Neural progenitor cell (in vitro differentiated cells): ENCODE measurements at regions not wholly inside any gene's neighbourhood (a gene's known extent, or its start where the extent isn't known, plus 50 kb on each side); places are given as distances from the start of the nearest gene placed in this dataset.

ENCODE experiments used
- DNase-seq: peaks from one replicate; pipeline ENCODE4 v3.0.0-alpha.2; 2016; ENCODE audit warnings: low spot score
- H2AFZ ChIP-seq: fragments of 200-600 bp; sonication (generic); replicated peaks from 2 replicates; pipeline ENCODE4 v1.6.1; 2016; ENCODE audit warnings: antibody characterized with exemption
- H3F3A ChIP-seq: fragments of 200-600 bp; sonication (generic); 2 replicates; pipeline ENCODE4 v1.6.1; 2016; ENCODE audit warnings: antibody characterized with exemption, low read depth
- H3K27ac ChIP-seq: fragments of 200-600 bp; sonication (generic); 2 replicates; pipeline ENCODE4 v1.5.1; 2016; ENCODE audit warnings: mild to moderate bottlenecking
- H3K27me3 ChIP-seq: fragments of 200-600 bp; sonication (generic); 2 replicates; pipeline ENCODE4 v1.6.1; 2016; ENCODE audit warnings: mild to moderate bottlenecking, moderate library complexity
- H3K36me3 ChIP-seq: fragments of 200-600 bp; sonication (generic); 2 replicates; pipeline ENCODE4 v1.5.1; 2016
- H3K4me1 ChIP-seq: fragments of 200-600 bp; sonication (generic); 2 replicates; pipeline ENCODE4 v1.6.1; 2016; ENCODE audit warnings: mixed run types
- H3K4me2 ChIP-seq: fragments of 200-600 bp; sonication (generic); 2 replicates; pipeline ENCODE4 v1.6.1; 2016
- H3K4me3 ChIP-seq: fragments of 200-600 bp; sonication (generic); 2 replicates; pipeline ENCODE4 v1.5.1; 2016
- H3K79me2 ChIP-seq: fragments of 200-600 bp; sonication (generic); 2 replicates; pipeline ENCODE4 v1.6.1; 2016; ENCODE audit warnings: low read depth
- H3K9ac ChIP-seq: fragments of 200-600 bp; sonication (generic); 2 replicates; pipeline ENCODE4 v1.6.1; 2016
- H3K9me3 ChIP-seq: fragments of 200-600 bp; sonication (generic); 2 replicates; pipeline ENCODE4 v1.5.1; 2016; ENCODE audit warnings: low read depth
- H4K20me1 ChIP-seq: fragments of 200-600 bp; sonication (generic); 2 replicates; pipeline ENCODE4 v1.6.1; 2016; ENCODE audit warnings: low read depth
- H3K27ac Mint-ChIP-seq: 3 replicates; pipeline ENCODE4 v1.8.0; 2021; ENCODE audit warnings: mixed read lengths
- H3K27me3 Mint-ChIP-seq: 2 replicates; pipeline ENCODE4 v1.8.0; 2022; ENCODE audit warnings: low read depth, mild to moderate bottlenecking, inconsistent platforms, moderate library complexity, mixed read lengths; ENCODE audit not compliant: insufficient read depth
- H3K36me3 Mint-ChIP-seq: 3 replicates; pipeline ENCODE4 v1.8.0; 2021; ENCODE audit warnings: mixed read lengths
- H3K4me1 Mint-ChIP-seq: 3 replicates; pipeline ENCODE4 v1.8.0; 2021; ENCODE audit warnings: mixed read lengths
- H3K4me3 Mint-ChIP-seq: 3 replicates; pipeline ENCODE4 v1.8.0; 2021; ENCODE audit warnings: mild to moderate bottlenecking, moderate library complexity, mixed read lengths
- H3K9me3 Mint-ChIP-seq: 3 replicates; pipeline ENCODE4 v1.8.0; 2020; ENCODE audit warnings: mixed read lengths
- EZH2 ChIP-seq: fragments of 200-600 bp; sonication (generic); IDR thresholded peaks from 2 replicates; pipeline ENCODE4 v1.6.1; 2017; ENCODE audit warnings: antibody characterized with exemption, mild to moderate bottlenecking, moderate library complexity
- EZH2phosphoT487 ChIP-seq: fragments of 200-600 bp; sonication (generic); IDR thresholded peaks from 2 replicates; pipeline ENCODE4 v1.6.1; 2017; ENCODE audit warnings: antibody characterized with exemption
- TF ChIP-seq, protein P1 (sequence below): fragments of 200-600 bp; sonication (generic); IDR thresholded peaks from 2 replicates; pipeline ENCODE4 v1.5.1; 2017; ENCODE audit warnings: antibody characterized with exemption, mild to moderate bottlenecking

DNA sequence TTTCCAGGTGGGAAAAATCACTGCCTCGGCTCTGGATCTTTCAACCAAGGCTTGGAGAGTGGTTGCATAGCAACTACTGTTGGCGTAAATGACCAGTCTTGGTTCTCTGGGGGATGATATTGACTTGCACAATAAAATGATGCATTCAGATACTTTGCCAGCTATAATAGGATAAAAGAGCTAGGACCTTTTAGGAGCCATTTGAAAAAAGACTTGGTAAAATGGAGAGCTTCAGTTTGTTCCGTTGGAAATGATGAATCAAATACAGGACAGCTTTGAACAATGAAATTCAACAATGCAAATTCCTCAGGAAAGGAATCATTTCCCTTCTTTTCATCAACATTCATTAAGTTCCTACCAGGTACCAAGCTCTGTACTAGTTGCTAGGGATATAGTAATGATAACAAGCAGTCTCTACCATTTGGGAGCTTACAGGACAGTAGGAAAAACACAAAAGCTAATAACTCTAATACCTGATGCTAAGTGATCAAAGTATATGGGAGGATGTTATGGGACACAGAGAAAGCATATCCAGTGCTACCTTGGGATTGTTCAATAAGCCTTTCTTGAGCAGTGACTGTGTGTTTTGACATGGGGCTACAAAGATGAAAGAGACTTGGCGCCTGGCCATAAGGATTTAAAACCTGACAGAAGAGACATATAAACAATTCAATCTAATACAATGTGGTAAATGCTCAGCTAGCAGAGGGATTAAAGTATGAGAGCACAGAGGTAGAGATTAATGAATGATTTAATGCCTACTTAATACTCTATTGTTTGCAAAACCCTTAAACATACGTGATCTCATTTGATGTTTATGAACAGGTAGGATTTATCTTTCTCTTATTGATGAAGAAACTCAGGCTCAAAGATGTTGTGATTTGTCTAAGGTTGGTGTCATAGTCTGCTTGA is 110.7 kb downstream of the QPCT start:
- no peaks in the 10 kb centered on the region for H3K9me3 Mint-ChIP-seq
- no peak overlapping the region for H3K27ac Mint-ChIP-seq
- H4K20me1 ChIP-seq, result no peaks in the 10 kb centered on the region

DNA sequence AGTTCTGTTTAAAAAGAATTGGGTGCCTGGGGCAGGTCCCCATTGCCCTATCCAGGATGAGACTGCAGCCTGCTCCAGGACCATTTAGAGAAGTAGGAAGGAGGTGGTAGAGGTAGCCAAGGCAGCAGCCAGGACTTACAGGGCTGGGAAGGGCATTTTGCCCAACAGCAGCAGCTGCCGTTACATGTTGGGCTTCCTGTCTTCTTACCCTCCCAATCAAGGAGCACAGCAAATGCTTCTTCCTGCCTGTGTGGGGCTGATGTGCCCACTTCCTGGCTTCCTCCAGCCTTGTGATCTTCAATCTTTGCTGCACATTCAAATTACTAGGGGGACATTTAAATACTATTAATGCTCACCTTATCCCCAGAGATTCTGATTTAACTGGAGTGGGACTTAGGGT is 112.0 kb downstream of the QPCT start:
- Histone ChIP-seq H3K27me3 (no peaks in the 10 kb centered on the region), H3K9ac (no peak overlapping the region), H3K36me3 (no peaks in the 10 kb centered on the region), H3K4me1 (no peaks in the 10 kb centered on the region), H3F3A (no peaks in the 10 kb centered on the region), H3K79me2 (no peaks in the 10 kb centered on the region), H2AFZ (no peak overlapping the region), H3K27ac (no peak overlapping the region), H3K4me3 (no peak overlapping the region), H4K20me1 (no peaks in the 10 kb centered on the region), H3K9me3 (no peaks in the 10 kb centered on the region), H3K4me2 (no peak overlapping the region)
- no peaks in the 10 kb centered on the region for H3K9me3 Mint-ChIP-seq
- no peak for DNase-seq
- H3K4me3 Mint-ChIP-seq, result no peak overlapping the region
- H3K36me3 Mint-ChIP-seq, result no peaks in the 10 kb centered on the region
- H3K4me1 Mint-ChIP-seq, result peaks cover 3% of the 10 kb centered on the region
- H3K27ac Mint-ChIP-seq, result no peak overlapping the region
- TF ChIP-seq, protein P1, sequence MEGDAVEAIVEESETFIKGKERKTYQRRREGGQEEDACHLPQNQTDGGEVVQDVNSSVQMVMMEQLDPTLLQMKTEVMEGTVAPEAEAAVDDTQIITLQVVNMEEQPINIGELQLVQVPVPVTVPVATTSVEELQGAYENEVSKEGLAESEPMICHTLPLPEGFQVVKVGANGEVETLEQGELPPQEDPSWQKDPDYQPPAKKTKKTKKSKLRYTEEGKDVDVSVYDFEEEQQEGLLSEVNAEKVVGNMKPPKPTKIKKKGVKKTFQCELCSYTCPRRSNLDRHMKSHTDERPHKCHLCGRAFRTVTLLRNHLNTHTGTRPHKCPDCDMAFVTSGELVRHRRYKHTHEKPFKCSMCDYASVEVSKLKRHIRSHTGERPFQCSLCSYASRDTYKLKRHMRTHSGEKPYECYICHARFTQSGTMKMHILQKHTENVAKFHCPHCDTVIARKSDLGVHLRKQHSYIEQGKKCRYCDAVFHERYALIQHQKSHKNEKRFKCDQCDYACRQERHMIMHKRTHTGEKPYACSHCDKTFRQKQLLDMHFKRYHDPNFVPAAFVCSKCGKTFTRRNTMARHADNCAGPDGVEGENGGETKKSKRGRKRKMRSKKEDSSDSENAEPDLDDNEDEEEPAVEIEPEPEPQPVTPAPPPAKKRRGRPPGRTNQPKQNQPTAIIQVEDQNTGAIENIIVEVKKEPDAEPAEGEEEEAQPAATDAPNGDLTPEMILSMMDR, result no peak
- TF ChIP-seq EZH2phosphoT487 (no peak), EZH2 (no peak)
- H3K27me3 Mint-ChIP-seq, result peaks cover 4% of the 10 kb centered on the region

More for the DNA sequence above, 110.7 kb downstream of the QPCT start:
- no peak overlapping the region for H3K4me3 ChIP-seq
- no peaks in the 10 kb centered on the region for H3K27me3 ChIP-seq
- H3K9me3 ChIP-seq, result no peaks in the 10 kb centered on the region
- DNase-seq, result no peak
- Mint-ChIP-seq H3K4me1 (peaks cover 3% of the 10 kb centered on the region), H3K4me3 (no peak overlapping the region), H3K36me3 (no peaks in the 10 kb centered on the region), H3K27me3 (peaks cover 4% of the 10 kb centered on the region)
- no peaks in the 10 kb centered on the region for H3F3A ChIP-seq
- no peaks in the 10 kb centered on the region for H3K4me1 ChIP-seq
- no peak overlapping the region for H3K4me2 ChIP-seq
- TF ChIP-seq, protein P1, result no peak
- TF ChIP-seq EZH2 (no peak), EZH2phosphoT487 (no peak)
- no peak overlapping the region for H3K27ac ChIP-seq
- no peak overlapping the region for H3K9ac ChIP-seq
- no peak overlapping the region for H2AFZ ChIP-seq
- H3K36me3 ChIP-seq, result no peaks in the 10 kb centered on the region
- H3K79me2 ChIP-seq, result no peaks in the 10 kb centered on the region

DNA sequence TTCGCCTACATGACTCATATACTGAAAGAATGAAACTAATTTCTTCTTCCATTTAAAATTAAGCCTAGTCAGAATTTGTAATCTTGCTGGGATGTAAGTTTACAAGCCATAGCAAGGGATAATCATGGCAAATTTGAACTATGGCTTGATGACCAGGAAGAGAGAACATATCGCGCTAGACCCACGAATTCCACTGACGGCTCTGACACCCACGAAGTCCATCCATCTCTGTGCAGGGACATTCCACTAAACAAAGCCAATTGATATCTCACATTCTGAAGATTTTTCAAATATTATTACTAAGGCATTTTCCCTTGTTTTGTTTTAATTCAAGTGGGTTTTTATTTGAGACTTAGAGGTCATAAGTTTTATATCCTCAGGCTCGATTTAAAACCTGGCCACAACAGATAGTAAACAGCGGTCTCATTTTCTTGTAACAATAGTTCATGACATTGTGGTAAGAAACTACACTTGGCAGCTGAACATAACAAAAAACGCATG is 113.0 kb downstream of the QPCT start:
- no peaks in the 10 kb centered on the region for H4K20me1 ChIP-seq
- H3K9ac ChIP-seq, result no peak overlapping the region
- no peak overlapping the region for H3K27ac ChIP-seq
- no peak overlapping the region for H3K4me2 ChIP-seq
- H2AFZ ChIP-seq, result no peak overlapping the region
- H3K79me2 ChIP-seq, result no peaks in the 10 kb centered on the region
- H3K4me3 Mint-ChIP-seq, result no peak overlapping the region
- no peak overlapping the region for H3K4me3 ChIP-seq
- no peaks in the 10 kb centered on the region for H3K27me3 ChIP-seq
- H3K27ac Mint-ChIP-seq, result no peak overlapping the region
- H3K36me3 ChIP-seq, result no peaks in the 10 kb centered on the region
- no peaks in the 10 kb centered on the region for H3K9me3 ChIP-seq
- DNase-seq, result no peak
- no peaks in the 10 kb centered on the region for H3F3A ChIP-seq
- peaks cover 3% of the 10 kb centered on the region for H3K4me1 Mint-ChIP-seq
- H3K27me3 Mint-ChIP-seq, result peaks cover 4% of the 10 kb centered on the region
- no peaks in the 10 kb centered on the region for H3K9me3 Mint-ChIP-seq
- H3K4me1 ChIP-seq, result no peaks in the 10 kb centered on the region
- TF ChIP-seq, protein P1, result no peak
- TF ChIP-seq EZH2 (no peak), EZH2phosphoT487 (no peak)
- no peaks in the 10 kb centered on the region for H3K36me3 Mint-ChIP-seq
